ENCODE measurements at regions not wholly inside any gene's neighbourhood (a gene's known extent, or its start where the extent isn't known, plus 50 kb on each side); places are given as distances from the start of the nearest gene placed in this dataset.

DNA sequence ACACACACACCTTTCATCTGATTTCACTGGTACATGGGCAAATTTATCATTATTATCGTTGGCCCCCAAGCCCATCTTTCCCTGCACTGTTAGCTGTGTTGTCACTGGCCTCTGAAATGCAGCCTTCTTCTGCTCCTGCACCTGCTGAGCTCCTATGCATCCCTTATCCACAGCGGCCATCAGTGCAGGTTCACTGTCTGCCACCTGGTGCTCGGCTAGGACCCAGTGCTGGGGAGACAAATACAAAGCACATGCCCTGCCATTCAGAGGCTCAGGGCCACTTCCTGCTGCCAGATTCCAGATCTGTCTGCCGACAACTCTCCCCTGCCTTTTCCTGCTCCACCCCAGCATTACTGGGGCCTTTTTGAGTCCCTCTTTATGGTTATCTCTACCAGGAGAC is 1205.4 kb downstream of the TBC1D22A start:
- BruUV-seq (replicated peaks) = no TSS peak
- Histone ChIP-seq H3K4me3 (ENCODE audit: low read depth in 2 of 2, low read length in 2 of 2) (no peak overlapping the region), H3K9me3 (ENCODE audit: control insufficient read depth, insufficient read depth, low read depth, low read length) (no peaks in the 10 kb centered on the region), H3K36me3 (ENCODE audit: control insufficient read depth, insufficient read depth, low read length) (no peaks in the 10 kb centered on the region), H3K27me3 (ENCODE audit: control insufficient read depth, insufficient read depth, low read length) (no peaks in the 10 kb centered on the region), H3K4me1 (ENCODE audit: control insufficient read depth, insufficient read depth, low read length) (no peaks in the 10 kb centered on the region), H3K27ac (ENCODE audit: low read length) (no peak overlapping the region)
- in situ Hi-C loops (cut with HindIII; ENCODE audit: low pct_unique_long_range_greater_than_20kb, low sequenced_read_pairs) = no loop called here
- intact Hi-C loops (cut with micrococcal nuclease; ENCODE audit: unreplicated experiment) = no loop called here
- CTCF ChIA-PET = no interaction called here
- TF ChIP-seq TCF7L2 (IDR thresholded peaks at IDR 0.05; ENCODE audit: low read depth, low read length) = no peak
- TF ChIP-seq POLR2AphosphoS5 (IDR thresholded peaks at IDR 0.05; ENCODE audit: low read depth, low read length) = no peak
- TF ChIP-seq SIN3A (IDR thresholded peaks at IDR 0.05; ENCODE audit: borderline replicate concordance, insufficient read depth, low read depth, low read length) = no peak
- TF ChIP-seq, protein P1, sequence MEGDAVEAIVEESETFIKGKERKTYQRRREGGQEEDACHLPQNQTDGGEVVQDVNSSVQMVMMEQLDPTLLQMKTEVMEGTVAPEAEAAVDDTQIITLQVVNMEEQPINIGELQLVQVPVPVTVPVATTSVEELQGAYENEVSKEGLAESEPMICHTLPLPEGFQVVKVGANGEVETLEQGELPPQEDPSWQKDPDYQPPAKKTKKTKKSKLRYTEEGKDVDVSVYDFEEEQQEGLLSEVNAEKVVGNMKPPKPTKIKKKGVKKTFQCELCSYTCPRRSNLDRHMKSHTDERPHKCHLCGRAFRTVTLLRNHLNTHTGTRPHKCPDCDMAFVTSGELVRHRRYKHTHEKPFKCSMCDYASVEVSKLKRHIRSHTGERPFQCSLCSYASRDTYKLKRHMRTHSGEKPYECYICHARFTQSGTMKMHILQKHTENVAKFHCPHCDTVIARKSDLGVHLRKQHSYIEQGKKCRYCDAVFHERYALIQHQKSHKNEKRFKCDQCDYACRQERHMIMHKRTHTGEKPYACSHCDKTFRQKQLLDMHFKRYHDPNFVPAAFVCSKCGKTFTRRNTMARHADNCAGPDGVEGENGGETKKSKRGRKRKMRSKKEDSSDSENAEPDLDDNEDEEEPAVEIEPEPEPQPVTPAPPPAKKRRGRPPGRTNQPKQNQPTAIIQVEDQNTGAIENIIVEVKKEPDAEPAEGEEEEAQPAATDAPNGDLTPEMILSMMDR (IDR thresholded peaks at IDR 0.05) = no peak
- TF ChIP-seq, protein P2, sequence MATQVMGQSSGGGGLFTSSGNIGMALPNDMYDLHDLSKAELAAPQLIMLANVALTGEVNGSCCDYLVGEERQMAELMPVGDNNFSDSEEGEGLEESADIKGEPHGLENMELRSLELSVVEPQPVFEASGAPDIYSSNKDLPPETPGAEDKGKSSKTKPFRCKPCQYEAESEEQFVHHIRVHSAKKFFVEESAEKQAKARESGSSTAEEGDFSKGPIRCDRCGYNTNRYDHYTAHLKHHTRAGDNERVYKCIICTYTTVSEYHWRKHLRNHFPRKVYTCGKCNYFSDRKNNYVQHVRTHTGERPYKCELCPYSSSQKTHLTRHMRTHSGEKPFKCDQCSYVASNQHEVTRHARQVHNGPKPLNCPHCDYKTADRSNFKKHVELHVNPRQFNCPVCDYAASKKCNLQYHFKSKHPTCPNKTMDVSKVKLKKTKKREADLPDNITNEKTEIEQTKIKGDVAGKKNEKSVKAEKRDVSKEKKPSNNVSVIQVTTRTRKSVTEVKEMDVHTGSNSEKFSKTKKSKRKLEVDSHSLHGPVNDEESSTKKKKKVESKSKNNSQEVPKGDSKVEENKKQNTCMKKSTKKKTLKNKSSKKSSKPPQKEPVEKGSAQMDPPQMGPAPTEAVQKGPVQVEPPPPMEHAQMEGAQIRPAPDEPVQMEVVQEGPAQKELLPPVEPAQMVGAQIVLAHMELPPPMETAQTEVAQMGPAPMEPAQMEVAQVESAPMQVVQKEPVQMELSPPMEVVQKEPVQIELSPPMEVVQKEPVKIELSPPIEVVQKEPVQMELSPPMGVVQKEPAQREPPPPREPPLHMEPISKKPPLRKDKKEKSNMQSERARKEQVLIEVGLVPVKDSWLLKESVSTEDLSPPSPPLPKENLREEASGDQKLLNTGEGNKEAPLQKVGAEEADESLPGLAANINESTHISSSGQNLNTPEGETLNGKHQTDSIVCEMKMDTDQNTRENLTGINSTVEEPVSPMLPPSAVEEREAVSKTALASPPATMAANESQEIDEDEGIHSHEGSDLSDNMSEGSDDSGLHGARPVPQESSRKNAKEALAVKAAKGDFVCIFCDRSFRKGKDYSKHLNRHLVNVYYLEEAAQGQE (IDR thresholded peaks at IDR 0.05; ENCODE audit: insufficient read depth in 1 of 2, low read depth in 2 of 2, low read length in 1 of 2) = no peak
- ATAC-seq (no peak), DNase-seq (ENCODE audit: low read depth, low spot score) (no peak)
- POLR2A ChIA-PET = no interaction called here

DNA sequence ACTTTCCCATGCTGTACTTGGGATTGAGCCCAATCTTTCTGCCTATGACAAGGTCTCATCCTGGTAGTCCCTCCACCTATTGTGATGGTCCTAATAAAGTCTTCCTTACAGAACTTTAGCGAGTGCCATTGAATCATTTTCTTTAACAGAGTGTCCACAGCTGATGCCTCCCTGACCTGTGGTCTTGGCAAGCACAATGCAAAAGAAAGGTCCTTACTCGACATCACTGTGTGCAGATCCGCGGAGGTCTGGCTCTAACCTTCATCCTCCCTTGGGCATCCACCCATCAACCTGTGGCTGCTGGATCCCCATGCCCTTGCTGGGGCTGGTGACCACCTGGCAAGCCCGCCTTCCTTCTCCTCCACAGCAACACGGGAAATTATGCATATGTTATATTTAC is 1203.9 kb downstream of the TBC1D22A start:
- no TSS peak for BruUV-seq (replicated peaks)
- TF ChIP-seq, protein P2 (IDR thresholded peaks at IDR 0.05; ENCODE audit: insufficient read depth in 1 of 2, low read depth in 2 of 2, low read length in 1 of 2) = no peak
- TF ChIP-seq, protein P1 (IDR thresholded peaks at IDR 0.05) = no peak
- TF ChIP-seq POLR2AphosphoS5 (IDR thresholded peaks at IDR 0.05; ENCODE audit: low read depth, low read length) (no peak), SIN3A (IDR thresholded peaks at IDR 0.05; ENCODE audit: borderline replicate concordance, insufficient read depth, low read depth, low read length) (no peak), TCF7L2 (IDR thresholded peaks at IDR 0.05; ENCODE audit: low read depth, low read length) (no peak)
- POLR2A ChIA-PET = no interaction called here

More for the DNA sequence above, 1203.9 kb downstream of the TBC1D22A start:
- intact Hi-C loops (cut with micrococcal nuclease; ENCODE audit: unreplicated experiment) (no loop called here), in situ Hi-C loops (cut with HindIII; ENCODE audit: low pct_unique_long_range_greater_than_20kb, low sequenced_read_pairs) (no loop called here)
- no peaks in the 10 kb centered on the region for H3K27me3 ChIP-seq (ENCODE audit: control insufficient read depth, insufficient read depth, low read length)
- ATAC-seq (no peak), DNase-seq (ENCODE audit: low read depth, low spot score) (no peak)
- H3K36me3 ChIP-seq (ENCODE audit: control insufficient read depth, insufficient read depth, low read length) = no peaks in the 10 kb centered on the region
- no peak overlapping the region for H3K27ac ChIP-seq (ENCODE audit: low read length)
- no peaks in the 10 kb centered on the region for H3K4me1 ChIP-seq (ENCODE audit: control insufficient read depth, insufficient read depth, low read length)
- CTCF ChIA-PET = no interaction called here
- H3K4me3 ChIP-seq (ENCODE audit: low read depth in 2 of 2, low read length in 2 of 2) = no peak overlapping the region
- H3K9me3 ChIP-seq (ENCODE audit: control insufficient read depth, insufficient read depth, low read depth, low read length) = no peaks in the 10 kb centered on the region

Measured in Panc1 (cell line).